HG02938 (cell line): ENCODE measurements at regions not wholly inside any gene's neighbourhood (a gene's known extent, or its start where the extent isn't known, plus 50 kb on each side); places are given as distances from the start of the nearest gene placed in this dataset.

Source experiments
- ATAC-seq: cut with Tn5 transposase; IDR thresholded peaks from one replicate; pipeline ENCODE4 v1.9.1; 2021; ENCODE audit warnings: mild to moderate bottlenecking, moderate library complexity; ENCODE audit not compliant: unreplicated experiment

- no peak for ATAC-seq
Observed at GRCh38 chr5:175056831-175057230, 332.4 kb downstream of the MSX2 start.

- ATAC-seq = no peak
Observed at GRCh38 chr5:175054243-175054642, 329.9 kb downstream of the MSX2 start.

GRCh38 chr5:175052351-175052750 is 328.0 kb downstream of the MSX2 start:
- ATAC-seq = no peak

- no peak for ATAC-seq
Observed at GRCh38 chr5:175047048-175047447, 322.7 kb downstream of the MSX2 start.

- no peak for ATAC-seq
Observed at GRCh38 chr5:175045820-175046219, 321.4 kb downstream of the MSX2 start.

- no peak for ATAC-seq
Observed at GRCh38 chr5:175037820-175038219, 313.4 kb downstream of the MSX2 start.

DNA sequence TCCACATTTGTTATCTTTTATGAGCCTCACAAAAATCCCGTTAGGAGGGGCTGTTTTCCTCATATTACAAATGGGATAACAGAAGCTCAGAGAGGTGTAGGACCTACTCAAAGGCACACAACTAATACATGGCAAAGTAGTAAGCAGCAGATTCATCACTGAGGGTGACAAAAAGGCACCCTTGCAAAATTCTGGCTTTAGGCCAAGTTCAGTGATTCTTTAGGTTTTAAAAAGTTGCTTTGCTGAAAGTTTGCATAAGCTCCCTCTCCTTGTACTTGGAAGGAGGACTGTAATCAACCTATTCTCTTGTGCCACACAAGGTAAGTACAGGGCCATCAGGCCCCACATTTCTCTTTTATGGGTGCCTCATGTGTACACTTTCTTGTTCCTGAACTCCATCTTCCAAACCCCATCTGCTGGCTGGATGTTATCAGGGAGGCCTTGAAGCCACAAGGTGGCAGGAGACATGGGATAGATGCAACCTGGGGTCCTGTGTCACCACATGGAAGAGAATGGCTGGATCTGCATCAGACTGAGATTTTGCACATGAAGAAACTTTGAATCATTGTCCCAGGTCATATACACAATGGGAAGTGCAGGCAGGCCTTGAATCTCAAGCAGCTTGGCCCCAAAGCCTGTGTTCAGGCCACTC is 311.6 kb downstream of the MSX2 start:
- no peak for ATAC-seq

GRCh38 chr5:175034924-175035323 is 310.5 kb downstream of the MSX2 start:
- ATAC-seq = no peak

- no peak for ATAC-seq
Observed at GRCh38 chr5:175032741-175033151, 308.4 kb downstream of the MSX2 start.

DNA sequence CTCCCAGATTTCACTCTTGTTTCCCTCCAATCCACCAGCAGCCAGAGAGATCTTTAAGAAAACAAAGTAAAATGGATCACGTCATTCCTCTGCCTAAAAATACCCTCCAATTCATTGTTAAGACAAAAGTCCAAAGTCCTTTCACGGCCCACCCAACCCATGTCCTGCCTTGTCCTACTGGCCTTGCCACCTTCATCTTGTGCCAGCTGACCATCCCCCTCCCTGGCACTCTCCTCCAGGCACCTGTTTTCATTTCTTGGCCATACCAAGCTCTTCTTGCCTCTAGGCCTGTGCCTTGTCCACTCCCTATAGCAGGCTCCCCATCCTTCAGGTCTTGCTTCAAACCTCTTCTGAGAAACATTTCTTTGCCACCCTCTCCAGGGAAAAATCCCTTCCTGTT is 307.6 kb downstream of the MSX2 start:
- no peak for ATAC-seq

DNA sequence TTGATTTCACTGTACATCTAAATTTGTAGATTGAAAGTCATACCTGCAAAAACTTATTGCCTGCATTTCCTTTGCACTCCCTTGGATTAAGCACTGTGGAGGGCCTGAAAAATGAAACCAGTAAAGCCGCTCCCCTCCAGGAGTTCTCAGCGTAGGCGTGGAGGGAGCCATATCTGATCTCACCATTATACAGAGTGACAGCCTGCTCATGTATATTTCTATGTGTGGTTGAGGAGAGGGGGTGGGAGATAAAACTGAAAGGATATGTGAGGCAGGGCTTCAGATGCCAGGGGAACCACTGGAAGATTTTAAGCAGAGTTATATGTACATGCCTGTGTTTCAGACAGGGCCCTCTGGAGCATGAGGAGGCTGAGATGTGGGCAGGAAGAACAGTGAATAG is 303.0 kb downstream of the MSX2 start:
- no peak for ATAC-seq

- no peak for ATAC-seq
Observed at GRCh38 chr5:175025077-175025476, 300.7 kb downstream of the MSX2 start.

GRCh38 chr5:175021841-175022625 is 297.7 kb downstream of the MSX2 start:
- ATAC-seq = no peak

DNA sequence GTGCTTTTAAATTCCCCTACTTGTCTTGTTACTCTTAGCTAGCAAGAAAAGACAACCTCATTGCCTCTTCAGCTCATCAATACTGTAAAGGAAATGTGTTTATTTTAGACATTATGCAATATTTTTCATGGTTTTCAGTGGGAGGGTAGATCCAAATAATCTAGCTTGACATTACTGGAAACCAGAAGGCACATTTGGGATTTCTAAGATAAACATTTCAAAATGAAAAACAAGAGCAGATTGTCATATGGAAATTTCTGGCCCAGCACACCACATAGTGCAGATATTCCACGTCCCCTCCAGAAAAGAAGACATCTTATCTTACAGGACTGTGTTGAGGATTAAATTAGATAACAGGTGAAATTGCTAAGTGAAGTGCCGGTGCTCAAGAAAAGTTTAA is 296.9 kb downstream of the MSX2 start:
- ATAC-seq = no peak

GRCh38 chr5:175015028-175015685 is 290.8 kb downstream of the MSX2 start:
- no peak for ATAC-seq

DNA sequence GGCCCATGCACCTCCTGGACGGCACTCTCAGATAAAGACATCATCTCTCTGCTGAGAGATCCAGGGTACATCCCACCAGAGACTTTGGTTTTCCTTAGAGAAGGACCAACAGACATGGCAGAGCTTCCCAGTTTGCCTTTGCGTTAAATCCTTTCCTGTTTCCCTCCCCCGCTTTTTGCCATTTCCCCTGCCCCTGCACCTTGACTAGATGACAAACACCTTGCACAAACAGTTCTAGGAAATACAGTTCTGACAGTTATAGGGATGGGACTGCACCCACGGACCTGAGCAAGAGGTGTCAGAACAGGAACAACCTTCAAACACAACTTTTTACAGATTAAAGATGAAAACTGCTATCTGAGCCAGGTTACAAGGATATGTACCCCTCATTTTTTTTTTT is 288.9 kb downstream of the MSX2 start:
- ATAC-seq = no peak

DNA sequence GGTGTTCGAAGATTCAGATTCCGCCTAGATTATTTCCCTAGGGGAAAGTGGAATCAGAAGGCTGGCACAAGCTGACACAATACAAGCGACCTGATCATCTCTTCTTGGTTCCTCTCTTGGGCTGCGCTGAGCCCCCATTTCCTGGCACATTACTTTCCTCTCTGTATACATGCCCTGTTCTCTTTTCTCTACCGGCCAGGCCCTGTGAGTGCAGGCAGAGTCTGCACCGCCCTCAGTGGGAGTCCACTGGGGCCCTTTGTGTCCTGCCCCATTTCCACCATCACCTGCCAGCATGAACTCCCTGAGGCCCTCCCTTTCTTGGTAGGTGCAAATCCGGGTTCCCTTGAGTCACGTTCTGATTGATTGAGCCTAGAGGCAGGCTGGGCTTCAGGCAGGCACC is 287.9 kb downstream of the MSX2 start:
- ATAC-seq = no peak

- ATAC-seq = no peak
Observed at GRCh38 chr5:175003531-175003930, 279.1 kb downstream of the MSX2 start.

GRCh38 chr5:175001876-175002645 is 277.7 kb downstream of the MSX2 start:
- ATAC-seq = no peak

GRCh38 chr5:175001311-175001710 is 276.9 kb downstream of the MSX2 start:
- no peak for ATAC-seq

- ATAC-seq = no peak
Observed at GRCh38 chr5:174999581-174999980, 275.2 kb downstream of the MSX2 start.
